IPS-NIHi7 (cell line): ENCODE measurements at regions not wholly inside any gene's neighbourhood (a gene's known extent, or its start where the extent isn't known, plus 50 kb on each side); places are given as distances from the start of the nearest gene placed in this dataset.

Experiments used
- DNase-seq: peaks from one replicate; pipeline ENCODE4 v3.0.0; 2012; ENCODE audit warnings: mixed read lengths; ENCODE audit errors: extremely low spot score

DNA sequence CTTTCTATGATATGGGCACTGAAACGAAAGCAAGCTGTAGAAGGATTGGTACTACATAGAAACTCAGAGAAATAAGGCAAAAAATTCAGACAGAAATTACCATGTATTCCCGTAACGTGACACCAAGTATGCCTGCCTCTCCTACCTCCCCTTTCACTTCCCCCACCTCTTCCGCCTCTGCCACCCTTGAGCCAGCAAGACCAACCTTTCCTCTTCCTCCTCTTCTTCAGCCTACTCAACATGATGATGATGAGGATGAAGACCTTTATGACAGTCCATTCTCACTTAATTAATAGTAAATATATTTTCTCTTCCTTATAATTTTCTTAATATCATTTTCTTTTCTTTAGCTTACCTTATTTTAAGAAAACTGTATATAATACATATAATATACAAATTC lies 188.1 kb upstream of the VGLL2 start:
- no peak for DNase-seq

DNA sequence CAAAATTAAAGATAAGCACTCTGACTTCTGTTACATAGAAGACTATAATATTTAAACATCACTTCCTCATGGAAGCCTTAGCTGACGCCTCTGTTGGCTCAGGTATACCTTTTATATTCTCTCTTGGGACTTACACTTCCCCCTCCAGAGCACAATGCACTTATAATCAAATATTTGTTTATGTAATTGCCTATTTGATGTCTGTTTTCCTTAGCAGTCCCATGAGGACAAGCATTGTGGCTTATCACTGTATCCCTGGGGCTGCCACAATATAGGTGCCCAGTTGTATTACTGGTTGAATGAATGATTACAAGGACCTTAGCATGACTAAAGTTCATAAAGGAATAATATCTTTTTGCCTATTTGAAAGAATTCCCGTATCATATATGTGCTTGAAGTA lies 186.7 kb upstream of the VGLL2 start:
- no peak for DNase-seq

DNA sequence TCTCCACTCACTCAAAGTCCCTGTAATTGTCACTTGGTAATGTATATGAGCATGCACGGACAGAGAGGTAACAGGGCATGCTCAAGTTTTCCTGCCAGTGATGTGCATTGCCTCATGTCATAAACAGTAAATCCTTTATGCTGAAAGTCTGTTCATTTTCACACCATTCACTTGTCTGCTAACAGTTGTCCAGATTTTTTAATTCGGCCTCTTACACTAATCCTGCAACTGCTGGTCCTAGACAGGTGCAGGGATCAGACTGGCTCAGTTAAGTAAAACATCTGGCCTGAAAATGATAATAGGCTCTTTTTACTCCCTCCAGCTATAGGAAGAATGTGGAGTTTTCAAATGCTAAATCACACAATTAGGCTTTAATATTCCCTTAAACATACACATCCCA lies 185.4 kb upstream of the VGLL2 start:
- DNase-seq = no peak

DNA sequence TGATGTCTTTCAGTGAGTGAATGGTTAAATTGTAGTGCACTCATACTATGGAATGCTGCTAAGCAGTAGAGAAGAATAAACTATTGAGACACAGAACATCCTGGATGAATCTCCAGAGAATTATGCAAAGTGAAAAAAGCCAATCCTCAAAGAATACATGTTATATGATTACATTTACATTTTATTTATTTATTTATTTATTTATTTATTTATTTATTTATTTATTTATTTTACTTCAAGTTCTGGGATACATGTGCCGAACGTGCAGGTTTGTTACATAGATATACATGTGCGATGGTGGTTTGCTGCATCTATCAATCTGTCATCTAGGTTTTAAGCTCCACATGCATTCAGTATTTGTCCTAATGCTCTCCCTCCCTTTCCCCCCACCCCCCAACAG lies 175.8 kb upstream of the VGLL2 start:
- no peak for DNase-seq

DNA sequence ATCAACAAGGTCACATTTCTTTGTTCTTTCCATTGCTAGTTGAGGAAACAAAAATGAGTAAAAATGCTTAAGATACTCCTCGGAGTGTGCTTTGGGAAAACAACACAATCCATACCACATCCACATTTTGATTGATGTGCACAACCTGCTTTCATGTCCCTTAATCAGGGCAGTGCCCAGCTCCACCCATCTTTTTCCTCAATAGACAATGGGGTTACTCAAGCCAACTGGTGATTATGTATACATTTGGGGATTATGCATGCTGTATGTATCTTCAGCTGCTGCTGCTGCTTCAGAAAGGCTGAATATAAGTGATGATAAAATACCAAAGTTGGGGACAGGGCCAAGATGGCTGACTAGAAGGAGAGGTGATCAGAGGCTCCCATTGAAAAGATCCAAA lies 155.2 kb upstream of the VGLL2 start:
- no peak for DNase-seq

DNA sequence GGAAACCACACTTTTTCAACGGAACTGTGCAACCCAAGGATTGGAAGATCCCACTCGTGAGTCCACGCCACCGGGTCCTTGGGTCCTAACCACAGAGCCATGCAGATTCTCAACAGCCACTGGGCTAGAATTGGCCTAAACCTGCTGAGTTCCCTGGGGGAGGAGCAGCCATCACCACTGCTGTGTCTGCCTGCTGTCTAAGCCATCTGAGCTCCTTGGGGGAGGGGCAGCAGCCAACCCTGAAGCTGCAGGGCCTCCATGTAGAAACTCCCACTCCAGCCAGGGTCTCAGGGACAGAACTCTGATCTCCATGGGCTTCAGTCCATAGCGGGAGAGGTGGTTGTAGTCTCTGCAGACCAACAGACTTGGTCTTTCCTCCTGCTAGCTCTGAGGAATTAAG lies 154.6 kb upstream of the VGLL2 start:
- no peak for DNase-seq

DNA sequence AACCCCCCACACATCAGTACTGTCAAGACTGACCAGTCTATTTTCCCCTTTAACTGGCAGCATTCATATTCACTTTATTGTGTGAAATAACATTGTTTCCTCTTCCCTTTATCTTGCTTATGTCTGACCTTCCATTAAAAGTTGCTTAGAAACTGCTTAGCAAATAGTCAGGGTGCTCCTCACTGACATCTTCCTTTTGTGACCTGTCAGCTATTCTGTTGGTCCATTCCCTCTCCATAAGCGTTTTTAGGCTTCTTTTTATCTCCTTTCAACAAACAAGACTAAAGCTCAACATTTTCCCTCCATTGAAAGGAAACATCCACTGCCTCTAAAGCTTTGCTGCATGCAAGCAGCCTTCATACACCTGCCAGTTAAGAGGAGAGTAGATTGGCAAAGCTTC lies 147.7 kb upstream of the VGLL2 start:
- DNase-seq = no peak

DNA sequence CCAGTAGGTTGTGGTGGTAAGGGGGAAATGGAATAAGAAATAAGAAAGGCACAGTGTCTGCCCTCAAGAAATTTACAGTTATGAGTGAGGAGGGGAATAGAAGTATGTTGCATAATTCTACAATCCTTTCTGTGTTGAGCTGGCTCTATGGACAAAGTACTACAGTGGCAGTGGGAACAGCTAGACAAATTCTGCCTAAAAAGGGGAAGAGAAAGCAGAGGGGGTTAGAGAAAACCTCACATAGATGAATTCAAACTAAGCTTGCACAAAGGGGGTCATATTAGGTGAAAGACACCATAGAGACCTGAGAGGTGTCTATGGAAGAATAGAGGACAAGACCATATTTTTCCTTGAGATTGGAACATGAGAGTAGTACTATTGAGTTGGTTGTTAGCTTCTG lies 146.9 kb upstream of the VGLL2 start:
- no peak for DNase-seq

DNA sequence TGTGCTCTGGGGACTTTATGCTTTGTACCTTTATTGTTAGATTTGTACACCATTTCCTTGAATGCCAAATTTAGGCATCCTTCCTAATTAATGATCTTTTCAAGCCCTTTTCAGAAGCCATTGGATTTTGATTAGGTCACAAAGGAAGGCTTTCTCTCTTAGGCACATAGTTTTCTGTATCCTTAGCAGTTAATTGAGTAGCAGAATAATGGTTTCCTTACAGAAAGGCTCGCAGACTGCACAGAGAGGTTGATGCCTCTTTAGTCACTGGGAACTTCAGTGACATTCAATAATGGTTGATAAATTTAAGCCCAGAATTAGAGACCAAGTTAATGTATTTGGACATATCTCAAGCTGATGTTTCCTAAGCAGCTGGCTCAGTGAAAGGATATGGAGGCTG lies 139.1 kb upstream of the VGLL2 start:
- no peak for DNase-seq

DNA sequence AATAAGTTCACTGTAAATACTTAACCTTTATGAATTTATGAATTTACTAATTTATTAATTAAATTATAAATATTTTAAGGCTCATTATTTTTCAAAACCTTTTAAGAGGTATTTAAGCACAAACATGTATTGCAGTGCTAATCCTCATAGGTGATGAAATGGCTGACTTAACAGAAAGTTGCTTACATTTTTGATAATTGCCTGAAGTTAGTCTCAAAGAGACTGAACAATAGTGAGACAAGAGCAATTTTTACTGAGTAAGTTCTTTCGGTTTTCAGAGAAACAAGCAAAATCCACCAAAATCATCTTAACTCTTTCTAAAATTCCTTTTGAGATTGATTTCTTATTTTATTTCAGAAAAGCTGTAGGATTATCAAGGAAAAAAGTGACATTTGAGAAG lies 137.3 kb upstream of the VGLL2 start:
- no peak for DNase-seq

DNA sequence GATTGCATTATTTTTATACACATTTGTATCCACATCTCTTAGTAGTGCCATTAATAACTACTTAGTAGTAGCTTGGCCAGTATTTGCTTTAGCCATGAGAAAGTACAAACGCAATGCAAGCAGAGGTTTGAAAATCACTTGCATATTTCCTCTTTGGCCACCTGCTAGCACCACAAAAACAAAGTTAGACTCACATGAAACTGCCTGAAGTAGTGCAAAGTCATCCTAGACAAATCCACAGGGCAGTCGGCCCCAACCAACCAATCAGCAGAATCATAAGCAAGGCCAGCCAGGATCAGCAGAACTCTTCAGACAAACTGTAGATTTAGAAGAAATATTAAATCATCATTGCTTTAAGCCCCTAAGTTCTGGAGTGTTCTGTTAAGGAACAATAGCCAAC lies 135.2 kb upstream of the VGLL2 start:
- DNase-seq = no peak

DNA sequence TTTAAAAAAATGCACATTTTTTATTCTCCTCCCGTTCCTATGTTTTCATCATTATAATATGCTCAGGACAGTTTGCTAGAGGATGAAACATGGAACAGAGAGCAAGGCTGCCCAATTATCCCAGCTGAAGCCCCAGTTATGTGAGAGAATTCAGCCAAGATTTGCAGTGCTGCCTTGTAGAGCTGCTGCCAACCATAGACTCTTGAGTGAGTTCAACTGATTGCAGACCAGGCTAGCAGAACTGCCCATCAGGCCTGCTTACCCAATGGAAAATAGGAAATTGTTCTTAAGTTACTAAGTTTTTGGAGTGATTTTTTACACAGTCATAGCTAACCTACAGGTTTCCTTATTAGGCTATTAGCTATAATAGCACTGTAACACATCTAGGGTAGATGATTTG lies 128.7 kb upstream of the VGLL2 start:
- DNase-seq = no peak

DNA sequence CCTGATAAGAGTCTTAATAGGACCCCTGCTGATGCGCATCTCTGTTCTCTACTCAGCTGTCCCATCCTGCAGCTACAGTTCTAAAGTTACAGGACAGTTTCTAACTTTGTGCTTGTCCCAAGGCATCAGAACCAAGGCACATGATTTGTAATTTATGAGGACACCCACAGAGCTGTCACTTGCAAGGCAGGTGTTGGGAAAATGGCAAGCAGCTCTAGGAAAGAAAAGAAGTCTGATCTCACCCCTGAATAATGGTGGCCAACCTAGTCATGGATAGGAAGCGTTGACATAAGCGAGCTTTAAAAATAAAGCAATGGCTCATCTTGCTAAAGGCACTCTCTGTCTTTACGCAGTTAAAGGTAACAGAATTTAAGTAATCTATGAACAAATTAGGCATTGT lies 127.6 kb upstream of the VGLL2 start:
- no peak for DNase-seq

DNA sequence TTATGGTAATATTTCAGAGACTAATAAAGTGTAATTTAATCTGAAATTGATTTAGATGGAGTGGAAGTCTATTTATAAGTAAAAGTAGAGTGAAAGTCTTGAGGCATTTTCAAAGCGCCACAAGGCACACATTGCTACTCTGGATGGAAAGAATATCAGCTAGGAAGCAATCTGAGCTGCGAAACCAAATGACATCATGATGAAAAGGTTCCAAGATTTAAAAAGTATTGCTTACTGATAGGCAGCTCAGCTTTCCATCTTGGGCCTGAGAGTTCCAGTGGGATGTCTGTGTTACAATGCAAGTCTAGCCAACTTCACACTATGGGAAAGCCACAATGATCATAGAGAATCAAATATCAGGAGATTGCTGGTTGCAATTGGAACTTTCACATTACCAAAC lies 126.9 kb upstream of the VGLL2 start:
- DNase-seq = no peak

DNA sequence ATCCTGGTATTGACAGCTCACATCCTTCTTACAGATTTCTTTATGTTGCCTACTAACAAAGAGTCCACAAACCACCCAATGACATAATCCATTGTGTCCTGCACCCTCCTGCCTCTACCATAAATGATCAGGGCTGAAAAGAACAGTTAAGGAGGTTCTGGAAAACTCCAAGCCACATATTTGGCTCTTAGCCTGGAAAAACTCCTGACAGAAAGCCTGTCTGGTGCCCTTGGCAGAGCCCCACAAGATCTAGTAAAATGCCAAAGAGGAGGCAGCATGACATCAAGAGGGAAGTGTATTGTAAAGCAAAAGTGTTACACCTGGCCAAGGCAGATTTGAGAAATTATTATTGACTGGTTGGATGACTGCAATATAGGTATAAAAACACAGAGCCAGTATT lies 126.4 kb upstream of the VGLL2 start:
- no peak for DNase-seq

DNA sequence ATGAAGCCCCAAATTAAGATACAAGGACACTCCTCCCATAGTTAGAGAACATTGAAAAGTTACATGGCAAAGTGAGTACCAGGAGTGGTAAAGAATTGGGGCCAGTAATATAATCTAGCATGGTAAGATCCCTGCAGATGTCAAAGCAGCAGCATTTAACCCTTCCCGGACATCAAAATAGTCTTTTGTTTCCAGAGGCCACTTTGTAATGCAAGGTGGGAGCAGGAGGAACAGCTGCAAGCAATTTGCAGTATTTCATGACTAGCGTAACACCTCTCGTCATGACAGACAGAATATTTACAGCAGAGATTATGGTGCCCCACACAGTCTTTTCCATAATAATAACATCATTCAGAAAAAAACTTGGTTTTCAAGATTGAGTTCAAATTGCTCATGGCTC lies 123.2 kb upstream of the VGLL2 start:
- DNase-seq = no peak

DNA sequence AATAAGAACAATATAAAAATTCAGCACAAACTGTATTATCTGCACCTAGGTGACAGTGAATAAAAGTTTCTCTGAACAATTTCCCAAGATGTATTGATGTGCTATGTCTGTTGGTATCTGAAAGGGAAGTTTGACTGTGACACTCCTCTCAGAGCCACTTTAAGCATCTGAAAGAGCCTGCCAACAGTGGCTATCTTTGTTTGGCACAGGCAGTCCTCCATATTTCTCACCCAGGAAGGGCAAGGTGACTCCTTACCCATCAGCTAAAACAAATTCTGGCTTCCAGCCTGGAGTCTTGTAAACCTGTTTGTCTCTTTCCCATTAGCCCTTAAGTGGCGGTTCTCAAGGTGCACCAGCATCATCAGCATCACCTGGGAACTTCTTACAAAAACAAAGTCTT lies 122.4 kb upstream of the VGLL2 start:
- no peak for DNase-seq

DNA sequence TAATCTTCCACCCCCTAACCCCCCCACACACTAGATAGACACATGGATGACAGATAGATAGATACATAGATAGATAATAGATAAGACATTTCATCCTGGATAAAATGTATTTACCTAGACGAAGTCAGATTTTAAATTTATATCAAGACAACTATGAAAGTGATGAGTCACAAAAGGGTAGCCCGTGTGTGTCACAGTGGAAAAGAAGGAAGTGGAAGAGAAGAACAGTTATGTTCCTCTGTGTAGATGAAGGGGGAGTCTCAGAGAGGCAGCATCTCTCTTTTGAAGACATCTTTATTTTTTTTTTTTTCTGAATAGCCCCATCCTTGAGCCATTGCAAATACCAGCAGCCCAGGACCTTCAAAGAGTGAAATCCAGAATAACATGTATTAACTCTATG lies 121.7 kb upstream of the VGLL2 start:
- DNase-seq = no peak

DNA sequence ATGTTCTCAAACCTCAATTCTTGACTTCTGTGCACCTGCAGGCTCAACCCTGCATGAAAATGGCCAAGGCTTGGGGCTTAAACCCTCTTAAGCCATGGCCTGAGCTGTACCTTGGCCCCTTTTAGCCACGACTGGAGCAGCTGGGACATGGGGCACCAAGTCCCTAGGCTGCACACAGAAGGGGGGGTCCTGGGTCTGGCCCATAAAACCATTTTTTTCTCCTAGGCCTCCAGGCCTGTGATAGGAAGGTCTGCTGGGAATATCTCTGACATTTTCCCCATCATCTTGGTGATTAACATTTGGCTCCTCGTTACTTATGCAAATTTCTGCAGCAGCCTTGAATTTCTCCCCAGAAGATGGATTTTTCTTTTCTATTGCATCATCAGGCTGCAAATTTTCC lies 119.4 kb upstream of the VGLL2 start:
- no peak for DNase-seq

DNA sequence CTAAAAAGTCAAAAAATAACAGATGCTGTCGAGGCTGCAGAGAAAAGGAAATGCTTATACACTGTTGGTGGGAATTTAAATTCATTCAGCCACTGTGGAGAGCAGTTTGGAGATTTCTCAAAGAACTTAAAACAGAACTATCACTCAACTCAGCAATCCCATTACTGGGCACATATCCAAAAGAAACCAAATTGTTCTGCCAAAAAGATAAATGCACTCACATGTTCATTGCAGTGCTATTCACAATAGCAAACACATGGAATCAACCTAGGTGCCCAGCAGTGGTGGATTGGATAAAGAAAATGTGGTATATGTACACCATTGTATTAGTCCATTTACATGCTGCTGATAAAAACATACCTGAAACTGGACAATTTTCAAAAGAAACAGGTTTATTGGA lies 116.0 kb upstream of the VGLL2 start:
- DNase-seq = no peak

DNA sequence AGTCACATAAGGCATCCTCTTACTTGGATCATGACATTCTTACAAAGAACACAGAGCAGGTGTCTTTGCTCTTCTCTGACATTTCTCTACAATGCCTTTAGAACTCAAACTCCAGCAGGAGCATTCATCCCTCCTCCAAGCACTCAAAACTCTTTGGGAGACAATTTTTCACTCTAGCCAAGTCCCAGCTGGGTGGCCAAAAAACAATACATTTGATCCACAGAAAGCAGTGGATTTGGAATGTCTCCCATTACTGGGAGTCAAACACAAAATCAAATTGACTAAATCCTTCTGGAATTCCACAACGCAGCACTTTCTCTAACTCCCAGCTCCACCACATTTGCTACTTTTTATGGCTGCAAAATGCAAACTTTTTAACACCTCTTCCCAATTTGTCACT lies 108.6 kb upstream of the VGLL2 start:
- no peak for DNase-seq

DNA sequence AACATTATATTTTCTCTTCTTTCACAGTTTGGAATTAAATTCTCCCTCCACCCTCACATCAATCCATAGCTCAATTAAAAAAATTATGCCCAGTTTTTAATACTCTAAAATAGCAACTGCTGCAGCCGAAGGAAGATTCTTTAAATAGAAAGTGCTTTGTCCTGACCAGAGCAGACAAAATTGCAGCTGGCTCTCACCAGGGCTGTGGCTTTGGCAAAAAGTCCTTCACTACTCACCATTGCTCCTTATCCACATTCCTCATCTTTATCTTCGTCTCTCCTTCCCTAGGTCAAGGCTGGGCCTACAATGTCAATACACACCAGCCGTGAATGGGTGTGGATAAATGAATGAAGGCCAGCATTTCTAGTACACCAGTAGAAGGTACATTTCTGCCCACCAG lies 107.9 kb upstream of the VGLL2 start:
- no peak for DNase-seq

DNA sequence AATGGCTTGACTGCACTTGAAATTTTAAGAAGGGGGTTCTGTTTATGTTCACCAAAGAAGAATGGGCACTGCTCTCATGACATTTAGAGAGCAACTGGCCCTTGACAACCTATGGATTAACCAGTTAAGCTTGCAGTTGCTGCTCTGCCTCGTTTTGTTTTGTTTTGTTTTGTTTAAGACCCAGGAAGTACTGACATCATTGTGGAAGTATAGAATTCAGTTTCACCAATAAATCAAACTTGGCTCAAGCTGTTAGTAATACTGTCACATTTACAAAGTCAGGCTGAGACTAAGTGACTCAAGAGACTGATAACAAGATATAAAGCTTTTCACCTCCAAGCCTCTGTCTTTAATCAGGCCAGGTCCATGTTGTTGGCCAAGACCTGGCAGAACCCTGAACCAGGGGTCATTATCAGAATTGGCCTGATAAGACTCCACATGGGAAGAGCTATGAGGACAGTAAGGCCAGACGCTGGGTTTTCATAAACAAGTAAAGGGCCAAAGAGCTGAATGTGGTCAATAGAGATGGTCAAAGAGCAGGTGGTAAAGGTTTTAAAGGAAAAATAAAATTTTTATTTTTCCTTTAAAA lies 99.4 kb upstream of the VGLL2 start:
- DNase-seq = no peak

DNA sequence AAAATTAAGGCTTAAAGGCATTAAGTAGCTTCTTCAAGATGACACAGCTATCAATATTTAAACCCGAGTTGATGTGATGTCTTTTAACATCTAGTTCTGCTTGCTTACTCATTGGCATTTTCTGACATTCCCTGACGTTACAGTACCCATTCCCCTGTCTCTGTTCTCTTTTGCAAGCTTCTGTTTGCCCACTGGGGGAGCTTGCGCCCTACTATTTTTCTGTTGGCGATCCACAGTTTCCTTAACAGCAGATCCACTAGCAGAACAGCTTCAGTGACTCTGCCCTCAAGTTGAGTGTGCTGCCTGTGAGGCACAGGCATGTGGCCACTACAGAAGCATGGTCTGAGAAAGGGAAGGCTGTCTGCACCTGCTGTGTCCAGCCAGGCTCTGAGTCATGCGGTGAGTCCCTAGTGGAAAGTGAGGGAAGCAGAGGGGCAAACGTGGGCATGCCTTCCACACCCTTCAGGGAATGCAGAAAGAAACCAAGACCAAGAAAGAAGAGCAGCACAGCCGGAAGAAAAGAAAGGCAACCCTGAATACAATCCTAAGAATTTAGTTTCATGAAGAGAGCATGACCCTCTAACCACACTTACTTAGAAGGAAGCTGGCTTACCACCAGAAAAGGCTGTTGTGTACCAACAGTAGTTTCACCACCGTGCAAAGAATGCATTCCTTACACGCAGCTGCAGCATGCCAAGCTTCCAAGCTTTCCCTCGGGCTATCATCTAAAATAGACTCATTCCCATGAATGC lies 97.7 kb upstream of the VGLL2 start:
- peak; percentile 37 for DNase-seq
